ENCODE measurements at regions not wholly inside any gene's neighbourhood (a gene's known extent, or its start where the extent isn't known, plus 50 kb on each side); places are given as distances from the start of the nearest gene placed in this dataset.

DNA sequence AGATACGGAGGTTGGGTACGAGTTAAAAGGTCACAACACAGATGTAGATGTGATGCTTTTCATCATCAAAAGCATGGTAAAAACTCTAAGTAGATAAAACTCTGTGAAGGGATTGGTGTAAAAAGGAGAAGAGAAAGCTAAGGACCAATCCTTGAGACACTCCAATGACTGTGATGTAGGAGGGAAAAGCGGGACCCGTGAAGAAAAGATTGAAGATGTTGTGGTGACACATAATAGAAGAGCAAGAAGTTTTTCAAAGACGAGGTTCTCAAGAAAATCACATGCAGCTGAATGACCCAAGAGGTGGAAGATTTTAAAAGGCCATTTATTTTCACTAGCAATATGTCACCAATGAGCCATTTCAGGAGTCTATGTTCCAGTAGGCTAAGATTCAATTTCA, 179.5 kb downstream of the MRPL39 start:
- 90% methylated on average over 5 of the region's 5 CpGs; no CpG with 5 or more reads in 1 of the 2 experiments for WGBS, 2 experiments (ENCODE audit: extremely low coverage in 1 of 2, insufficient coverage in 1 of 2, insufficient read length in 1 of 2, insufficient replicate concordance in 2 of 2, low coverage in 1 of 2, low lambda C conversion rate in 2 of 2, missing lambda C conversion rate in 1 of 2)
- H3K23ac ChIP-seq (ENCODE audit: insufficient read length), result no peak overlapping the region
- H3K4me1 ChIP-seq (replicated peaks in 1 of 4; ENCODE audit: control insufficient read depth in 3 of 4, insufficient read depth in 4 of 4, low read length in 3 of 4), result no peaks in the 10 kb centered on the region
- no peak overlapping the region for H4K5ac ChIP-seq (ENCODE audit: insufficient read length, low read depth, low read length)
- TF ChIP-seq SAP30 (IDR thresholded peaks at IDR 0.05; ENCODE audit: insufficient read depth, insufficient replicate concordance, low read length), result no peak
- TF ChIP-seq GTF2F1 (IDR thresholded peaks at IDR 0.05; ENCODE audit: borderline replicate concordance, low read depth, low read length), result no peak
- H3K4ac ChIP-seq (replicated peaks; ENCODE audit: insufficient read length, low read depth, low read length), result no peak overlapping the region
- H2BK20ac ChIP-seq (ENCODE audit: low read length), result no peak overlapping the region
- no peak overlapping the region for H3K56ac ChIP-seq (replicated peaks; ENCODE audit: insufficient read length, low read depth, low read length)
- H2AFZ ChIP-seq (ENCODE audit: low read length), result no peak overlapping the region; the same call in 1 of the 2 replicates
- H3K27me3 ChIP-seq (replicated peaks in 1 of 4; ENCODE audit: control insufficient read depth in 3 of 4, extremely low read depth in 1 of 4, insufficient read depth in 3 of 4, low read length in 3 of 4), result no peaks in the 10 kb centered on the region
- H4K20me1 ChIP-seq (replicated peaks in 1 of 2; ENCODE audit: control insufficient read depth in 1 of 2, insufficient read depth in 2 of 2, low read length in 2 of 2), result no peaks in the 10 kb centered on the region
- no peaks in the 10 kb centered on the region for H3K23me2 ChIP-seq (ENCODE audit: low read depth, low read length)
- H3K79me1 ChIP-seq (ENCODE audit: low read depth, low read length), result no peaks in the 10 kb centered on the region
- no peak overlapping the region for H4K8ac ChIP-seq (ENCODE audit: extremely low read depth, insufficient read depth, low read length)
- H2BK15ac ChIP-seq (ENCODE audit: low read length), result no peak overlapping the region
- H3K79me2 ChIP-seq (ENCODE audit: control insufficient read depth in 1 of 2, insufficient read depth in 2 of 2, low read length in 2 of 2), result no peaks in the 10 kb centered on the region
- no peak overlapping the region for H3K18ac ChIP-seq (ENCODE audit: extremely low read depth, low read length)
- no peak overlapping the region for H3K14ac ChIP-seq (ENCODE audit: insufficient read length)
- no peak overlapping the region for H3K4me2 ChIP-seq (ENCODE audit: insufficient read depth in 1 of 2, low read depth in 2 of 2, low read length in 2 of 2)
- H2BK12ac ChIP-seq (ENCODE audit: low read depth, low read length), result no peak overlapping the region
- no peak overlapping the region for H3K9ac ChIP-seq (replicated peaks in 1 of 4; ENCODE audit: extremely low read depth in 1 of 4, low read depth in 3 of 4, low read length in 3 of 4)
- H2AK5ac ChIP-seq (ENCODE audit: low read depth, low read length), result no peak overlapping the region
- ChIA-PET CTCF (ENCODE audit: partially characterized antibody) (interaction anchor here (0.6 kb wide), 1 partner anchor 8 kb away, joined by 3 read pairs; no protein-coding TSS in a partner anchor), POLR2A (ENCODE audit: partially characterized antibody) (no interaction called here)
- no peak for DNase-seq (ENCODE audit: low read depth in 1 of 2, low spot score in 2 of 2)
- no peak for FAIRE-seq
- H3K4me3 ChIP-seq (ENCODE audit: extremely low read depth in 1 of 4, insufficient read depth in 2 of 4, low read depth in 3 of 4, low read length in 4 of 4), result no peak overlapping the region
- no peaks in the 10 kb centered on the region for H3K9me3 ChIP-seq (ENCODE audit: insufficient read depth in 2 of 2, low read depth in 1 of 2, low read length in 1 of 2)
- no peak overlapping the region for H3K27ac ChIP-seq (ENCODE audit: low read depth, low read length)
- H4K91ac ChIP-seq (replicated peaks; ENCODE audit: insufficient read length, low read length), result no peak overlapping the region
- no peak overlapping the region for H2BK120ac ChIP-seq (replicated peaks; ENCODE audit: low read depth, low read length)
- no peaks in the 10 kb centered on the region for H3K36me3 ChIP-seq (ENCODE audit: control insufficient read depth in 2 of 4, insufficient read depth in 4 of 4, low read length in 3 of 4)
- no peak overlapping the region for H2BK5ac ChIP-seq (ENCODE audit: low read depth, low read length)
